Lower lobe of right lung (tissue), 2 donors: ENCODE measurements at regions not wholly inside any gene's neighbourhood (a gene's known extent, or its start where the extent isn't known, plus 50 kb on each side); places are given as distances from the start of the nearest gene placed in this dataset.
A peak's percentile ranks its signal among the peaks of the same experiment; 100 is the strongest.

Experiments used
- ATAC-seq, 2 donors: fragments of 200-7000 bp; cut with Tn5 transposase; one replicate each; pipeline ENCODE4 v1.9.1; 2020 to 2022; ENCODE audit warnings: mild to moderate bottlenecking in 2 of 2, moderate library complexity in 2 of 2
- DNase-seq: peaks from one replicate; pipeline ENCODE4 v3.0.0-alpha.2; 2020
- H3K27ac ChIP-seq: fragments of 200-600 bp; one replicate; pipeline ENCODE4 v1.8.0; 2022
- H3K27me3 ChIP-seq: fragments of 200-600 bp; one replicate; pipeline ENCODE4 v1.8.0; 2022; ENCODE audit warnings: low read depth
- H3K36me3 ChIP-seq: fragments of 200-600 bp; one replicate; pipeline ENCODE4 v1.8.0; 2022; ENCODE audit warnings: mild to moderate bottlenecking
- H3K4me1 ChIP-seq: fragments of 200-600 bp; one replicate; pipeline ENCODE4 v1.8.0; 2022
- H3K4me3 ChIP-seq: fragments of 200-600 bp; one replicate; pipeline ENCODE4 v1.8.0; 2022; ENCODE audit warnings: mild to moderate bottlenecking
- H3K9me3 ChIP-seq: fragments of 200-600 bp; one replicate; pipeline ENCODE4 v1.8.0; 2022
- intact Hi-C: fragments of 100-400 bp; cut with DNase I; formaldehyde crosslinking; loops from one replicate; pipeline ENCODE4 v1.11.0; 2022
- TF ChIP-seq, protein P1 (sequence below): fragments of 200-600 bp; IDR thresholded peaks from one replicate; pipeline ENCODE4 v1.8.0; 2022; ENCODE audit warnings: antibody characterized with exemption, mild to moderate bottlenecking
- donor health status: DM: no; HTN: yes; CAD: no; lungs with severe emphysema.

- H3K9me3 ChIP-seq = no peaks in the 10 kb centered on the region
- DNase-seq (no peak), ATAC-seq (no peak)
- no peak overlapping the region for H3K4me3 ChIP-seq
- H3K36me3 ChIP-seq = no peaks in the 10 kb centered on the region
- TF ChIP-seq, protein P1, sequence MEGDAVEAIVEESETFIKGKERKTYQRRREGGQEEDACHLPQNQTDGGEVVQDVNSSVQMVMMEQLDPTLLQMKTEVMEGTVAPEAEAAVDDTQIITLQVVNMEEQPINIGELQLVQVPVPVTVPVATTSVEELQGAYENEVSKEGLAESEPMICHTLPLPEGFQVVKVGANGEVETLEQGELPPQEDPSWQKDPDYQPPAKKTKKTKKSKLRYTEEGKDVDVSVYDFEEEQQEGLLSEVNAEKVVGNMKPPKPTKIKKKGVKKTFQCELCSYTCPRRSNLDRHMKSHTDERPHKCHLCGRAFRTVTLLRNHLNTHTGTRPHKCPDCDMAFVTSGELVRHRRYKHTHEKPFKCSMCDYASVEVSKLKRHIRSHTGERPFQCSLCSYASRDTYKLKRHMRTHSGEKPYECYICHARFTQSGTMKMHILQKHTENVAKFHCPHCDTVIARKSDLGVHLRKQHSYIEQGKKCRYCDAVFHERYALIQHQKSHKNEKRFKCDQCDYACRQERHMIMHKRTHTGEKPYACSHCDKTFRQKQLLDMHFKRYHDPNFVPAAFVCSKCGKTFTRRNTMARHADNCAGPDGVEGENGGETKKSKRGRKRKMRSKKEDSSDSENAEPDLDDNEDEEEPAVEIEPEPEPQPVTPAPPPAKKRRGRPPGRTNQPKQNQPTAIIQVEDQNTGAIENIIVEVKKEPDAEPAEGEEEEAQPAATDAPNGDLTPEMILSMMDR = no peak
- H3K27me3 ChIP-seq = no peaks in the 10 kb centered on the region
- H3K27ac ChIP-seq = no peak overlapping the region
- intact Hi-C loops = no loop called here
- H3K4me1 ChIP-seq = no peaks in the 10 kb centered on the region
These were observed 677.4 kb upstream of the NDST4 start for GRCh38 chr4:115790812-115791211.

GRCh38 chr4:115781528-115782146, 668.2 kb upstream of the NDST4 start:
- TF ChIP-seq, protein P1 = no peak
- no peaks in the 10 kb centered on the region for H3K36me3 ChIP-seq
- no peak overlapping the region for H3K27ac ChIP-seq
- peak; percentile 16 for DNase-seq
- no peaks in the 10 kb centered on the region for H3K9me3 ChIP-seq
- H3K4me1 ChIP-seq = no peaks in the 10 kb centered on the region
- ATAC-seq = no peak
- no peaks in the 10 kb centered on the region for H3K27me3 ChIP-seq
- H3K4me3 ChIP-seq = no peak overlapping the region
- intact Hi-C loops = no loop called here

GRCh38 chr4:115780835-115781234, 667.4 kb upstream of the NDST4 start:
- intact Hi-C loops = no loop called here

GRCh38 chr4:115780268-115780667, 666.8 kb upstream of the NDST4 start:
- H3K27ac ChIP-seq = no peak overlapping the region
- H3K36me3 ChIP-seq = no peaks in the 10 kb centered on the region
- H3K4me1 ChIP-seq = no peaks in the 10 kb centered on the region
- no peaks in the 10 kb centered on the region for H3K9me3 ChIP-seq
- no peaks in the 10 kb centered on the region for H3K27me3 ChIP-seq
- TF ChIP-seq, protein P1 = no peak
- H3K4me3 ChIP-seq = no peak overlapping the region
- intact Hi-C loops = no loop called here
- ATAC-seq (no peak), DNase-seq (no peak)

More at GRCh38 chr4:115780835-115781234, 667.4 kb upstream of the NDST4 start:
- Histone ChIP-seq H3K4me1 (no peaks in the 10 kb centered on the region), H3K27me3 (no peaks in the 10 kb centered on the region), H3K9me3 (no peaks in the 10 kb centered on the region), H3K4me3 (no peak overlapping the region), H3K27ac (no peak overlapping the region), H3K36me3 (no peaks in the 10 kb centered on the region)
- ATAC-seq (no peak), DNase-seq (no peak)
- TF ChIP-seq, protein P1 = no peak

DNA sequence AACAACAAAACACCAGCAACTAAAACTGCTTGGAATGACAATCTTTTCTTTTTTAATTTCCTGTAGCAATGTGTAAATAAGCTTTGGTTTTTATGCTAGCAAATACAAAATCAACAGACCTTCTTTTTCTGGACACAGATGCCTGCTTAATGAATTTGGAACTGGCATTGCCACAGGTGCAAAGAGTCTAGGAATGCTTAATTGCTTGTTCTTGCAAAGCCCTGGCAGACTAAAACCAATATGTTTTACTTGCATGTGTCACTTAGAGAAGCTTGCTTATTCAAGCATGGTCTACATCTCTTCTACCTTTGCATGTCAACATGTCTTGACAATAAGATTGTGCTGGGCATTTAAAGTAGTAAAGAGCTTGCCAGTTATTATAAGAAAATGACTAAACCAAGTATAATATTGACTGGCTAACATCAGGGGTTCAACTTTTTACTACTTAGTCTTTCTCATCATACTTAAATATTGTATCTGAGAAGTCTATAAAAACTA, 656.7 kb upstream of the NDST4 start:
- Histone ChIP-seq H3K9me3 (no peaks in the 10 kb centered on the region), H3K27me3 (no peaks in the 10 kb centered on the region), H3K4me1 (no peaks in the 10 kb centered on the region), H3K27ac (no peak overlapping the region), H3K36me3 (no peaks in the 10 kb centered on the region), H3K4me3 (no peak overlapping the region)
- TF ChIP-seq, protein P1 = no peak
- no peak for DNase-seq
- ATAC-seq = no peak
- intact Hi-C loops = no loop called here
